CD14-positive monocyte (primary cell): ENCODE measurements at regions not wholly inside any gene's neighbourhood (a gene's known extent, or its start where the extent isn't known, plus 50 kb on each side); places are given as distances from the start of the nearest gene placed in this dataset.

Experiments
- DNase-seq, 3 donors: peaks; one replicate each; pipeline ENCODE4 v3.0.0-alpha.2; 2011 to 2022
- H2AFZ ChIP-seq: 2 replicates; pipeline ENCODE4 v1.6.0; 2012; ENCODE audit warnings: mild to moderate bottlenecking, low read depth, low read length, inconsistent platforms; ENCODE audit not compliant: insufficient read depth, poor library complexity, severe bottlenecking
- H3K27ac ChIP-seq, 2 donors: 1 replicate in 1 of 2; 2 replicates in 1 of 2; pipeline ENCODE4 v1.5.1; 2012 to 2013; ENCODE audit warnings: low read length in 2 of 2, control low read depth in 1 of 2, inconsistent platforms in 1 of 2, low read depth in 1 of 2, mild to moderate bottlenecking in 1 of 2
- H3K27me3 ChIP-seq, 2 donors: one replicate each; pipeline versions ENCODE4 v1.6.0 to v1.6.1; 2011 to 2013; ENCODE audit warnings: low read length in 2 of 2; ENCODE audit not compliant: control insufficient read depth in 2 of 2, insufficient read depth in 2 of 2
- H3K36me3 ChIP-seq, 2 donors: replicated peaks in 1 of 2; 1 replicate in 1 of 2; 2 replicates in 1 of 2; pipeline versions ENCODE4 v1.5.1 to v1.6.1; 2012 to 2013; ENCODE audit warnings: low read length in 2 of 2, control low read depth in 1 of 2, inconsistent platforms in 1 of 2, mild to moderate bottlenecking in 1 of 2; ENCODE audit not compliant: insufficient read depth in 2 of 2, control insufficient read depth in 1 of 2
- H3K4me1 ChIP-seq, 2 donors: 1 replicate in 1 of 2; 2 replicates in 1 of 2; pipeline versions ENCODE4 v1.5.1 to v1.6.1; 2012 to 2013; ENCODE audit warnings: low read length in 2 of 2, control low read depth in 1 of 2, inconsistent platforms in 1 of 2, mild to moderate bottlenecking in 1 of 2, moderate library complexity in 1 of 2; ENCODE audit not compliant: insufficient read depth in 2 of 2, control insufficient read depth in 1 of 2
- H3K4me2 ChIP-seq: replicated peaks from 2 replicates; pipeline ENCODE3; 2012; ENCODE audit warnings: low read length, moderate library complexity, mild to moderate bottlenecking; ENCODE audit not compliant: poor library complexity, severe bottlenecking; ENCODE audit errors: extremely low read depth
- H3K4me3 ChIP-seq, 3 experiments: fragments of 200-600 bp in 1 of 3; sonication (generic) in 1 of 3; replicated peaks in 1 of 3; 1 replicate in 2 of 3; 2 replicates in 1 of 3; pipeline ENCODE4 v1.5.1; 2011 to 2013; ENCODE audit warnings: low read length in 3 of 3, mild to moderate bottlenecking in 3 of 3, control low read depth in 2 of 3, low read depth in 2 of 3, inconsistent platforms in 1 of 3, moderate library complexity in 1 of 3
- H3K79me2 ChIP-seq: 2 replicates; pipeline ENCODE4 v1.6.0; 2012; ENCODE audit warnings: mild to moderate bottlenecking, control low read depth, inconsistent platforms, low read length, moderate library complexity; ENCODE audit not compliant: insufficient read depth
- H3K9ac ChIP-seq: 2 replicates; pipeline ENCODE4 v1.6.0; 2017; ENCODE audit warnings: low read length, mild to moderate bottlenecking; ENCODE audit not compliant: insufficient read depth, poor library complexity, severe bottlenecking
- H3K9me3 ChIP-seq, 2 donors: replicated peaks in 1 of 2; 1 replicate in 1 of 2; 2 replicates in 1 of 2; pipeline versions ENCODE4 v1.5.1 to v1.6.1; 2012 to 2013; ENCODE audit warnings: low read length in 2 of 2, control low read depth in 1 of 2; ENCODE audit not compliant: control insufficient read depth in 1 of 2, insufficient read depth in 1 of 2
- H4K20me1 ChIP-seq: 2 replicates; pipeline ENCODE4 v1.6.0; 2012; ENCODE audit warnings: mild to moderate bottlenecking, low read length, control low read depth, moderate library complexity; ENCODE audit not compliant: insufficient read depth
- H3K27ac Mint-ChIP-seq, 7 donors: one replicate each; pipeline ENCODE4 v1.8.0; 2020; ENCODE audit warnings: mild to moderate bottlenecking in 7 of 7, mixed read lengths in 7 of 7, moderate library complexity in 6 of 7, inconsistent platforms in 2 of 7
- H3K27me3 Mint-ChIP-seq, 3 donors: one replicate each; pipeline ENCODE4 v1.8.0; 2021 to 2022; ENCODE audit warnings: low read depth in 3 of 3, mild to moderate bottlenecking in 3 of 3, mixed read lengths in 3 of 3, moderate library complexity in 3 of 3, inconsistent platforms in 1 of 3
- H3K36me3 Mint-ChIP-seq, 2 donors: one replicate each; pipeline ENCODE4 v1.8.0; 2020; ENCODE audit warnings: mixed read lengths in 2 of 2, inconsistent platforms in 1 of 2, mild to moderate bottlenecking in 1 of 2
- H3K4me1 Mint-ChIP-seq: one replicate; pipeline ENCODE4 v1.8.0; 2020; ENCODE audit warnings: mild to moderate bottlenecking, mixed read lengths
- H3K4me3 Mint-ChIP-seq, 2 donors: one replicate each; pipeline ENCODE4 v1.8.0; 2020; ENCODE audit warnings: mild to moderate bottlenecking in 2 of 2, mixed read lengths in 2 of 2, moderate library complexity in 1 of 2
- H3K9me3 Mint-ChIP-seq, 7 donors: one replicate each; pipeline ENCODE4 v1.8.0; 2020 to 2022; ENCODE audit warnings: mixed read lengths in 7 of 7, mild to moderate bottlenecking in 6 of 7, moderate library complexity in 6 of 7, inconsistent platforms in 2 of 7
- CTCF ChIP-seq: fragments of 200-600 bp; IDR thresholded peaks from one replicate; pipeline ENCODE4 v1.8.0; 2022; ENCODE audit warnings: antibody characterized with exemption, mild to moderate bottlenecking
- WGBS: methylation state at CpG from one replicate; pipeline ENCODE4 v1.1.5; 2013; ENCODE audit warnings: missing lambda C conversion rate; ENCODE audit not compliant: insufficient coverage; 5-methylcytosine and 5-hydroxymethylcytosine counted together
- intact Hi-C, 2 donors: fragments of 100-400 bp; cut with micrococcal nuclease; formaldehyde crosslinking; loops; one replicate each; pipeline versions ENCODE4 v1.15.0 to v1.15.1; 2023

- DNase-seq = no peak
- Histone ChIP-seq H3K27ac (no peak overlapping the region), H3K4me2 (no peak overlapping the region), H3K9me3 (no peaks in the 10 kb centered on the region), H2AFZ (no peak overlapping the region), H4K20me1 (no peaks in the 10 kb centered on the region), H3K27me3 (no peaks in the 10 kb centered on the region), H3K36me3 (no peaks in the 10 kb centered on the region), H3K9ac (no peak overlapping the region), H3K4me1 (no peaks in the 10 kb centered on the region), H3K4me3 (no peak overlapping the region), H3K79me2 (no peaks in the 10 kb centered on the region)
- Mint-ChIP-seq H3K36me3 (no peaks in the 10 kb centered on the region), H3K4me3 (no peak overlapping the region), H3K27me3 (no peaks in the 10 kb centered on the region), H3K27ac (no peak overlapping the region), H3K4me1 (no peaks in the 10 kb centered on the region), H3K9me3 (peaks cover 0 to 2% (median 0%) of the 10 kb centered on the region in 7 donors)
- no CpG with 5 or more reads among the region's 1 CpG for WGBS
- intact Hi-C loops = no loop called here
- TF ChIP-seq CTCF = no peak
Measured at GRCh38 chr4:126458993-126459392, 1144.2 kb downstream of the FAT4 start.

DNA sequence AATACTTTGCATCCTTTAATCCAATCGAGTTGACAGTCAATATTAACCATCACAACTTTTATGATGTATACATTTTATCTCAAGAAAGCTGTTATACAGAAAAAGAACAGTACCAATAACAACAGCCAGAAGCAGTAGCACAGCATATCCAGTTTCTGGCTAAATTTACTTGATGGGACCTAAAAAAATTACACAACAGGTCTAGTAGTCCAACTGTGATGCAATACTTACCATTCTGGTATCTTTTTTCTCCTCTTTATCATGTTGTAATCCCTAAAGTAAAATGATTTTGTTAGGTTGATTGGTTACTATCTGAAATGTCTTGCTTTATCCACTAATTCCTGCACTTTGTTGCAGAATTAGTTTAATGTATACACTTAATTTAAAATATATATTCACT lies 1150.6 kb downstream of the FAT4 start:
- H3K36me3 Mint-ChIP-seq = no peaks in the 10 kb centered on the region
- peaks cover 0 to 6% (median 2%) of the 10 kb centered on the region in 7 donors for H3K9me3 Mint-ChIP-seq
- no peak overlapping the region for H3K4me3 Mint-ChIP-seq

More for the DNA sequence above, 1150.6 kb downstream of the FAT4 start:
- WGBS = no CpG with 5 or more reads among the region's 1 CpG
- no peak overlapping the region for H3K27ac ChIP-seq
- no peaks in the 10 kb centered on the region for H4K20me1 ChIP-seq
- H3K27me3 ChIP-seq = no peaks in the 10 kb centered on the region
- no peak overlapping the region for H3K27ac Mint-ChIP-seq
- peaks cover 0 to 2% (median 0%) of the 10 kb centered on the region in 3 donors for H3K27me3 Mint-ChIP-seq
- no peak for TF ChIP-seq CTCF
- H3K4me2 ChIP-seq = no peak overlapping the region
- DNase-seq = no peak
- no peak overlapping the region for H3K4me3 ChIP-seq
- H3K9ac ChIP-seq = no peak overlapping the region
- no peaks in the 10 kb centered on the region for H3K4me1 ChIP-seq
- H2AFZ ChIP-seq = no peak overlapping the region
- no peaks in the 10 kb centered on the region for H3K9me3 ChIP-seq
- H3K79me2 ChIP-seq = no peaks in the 10 kb centered on the region
- intact Hi-C loops = no loop called here
- H3K4me1 Mint-ChIP-seq = no peaks in the 10 kb centered on the region
- H3K36me3 ChIP-seq = no peaks in the 10 kb centered on the region
